ENCODE measurements at regions not wholly inside any gene's neighbourhood (a gene's known extent, or its start where the extent isn't known, plus 50 kb on each side); places are given as distances from the start of the nearest gene placed in this dataset.

GRCh38 chr9:18317896-18318295 lies 156.1 kb upstream of the ADAMTSL1 start:
- Histone ChIP-seq H3K23ac (ENCODE audit: insufficient read length, low read depth, low read length) (no peak overlapping the region), H3K4ac (ENCODE audit: low read depth, low read length) (no peak overlapping the region), H2AFZ (ENCODE audit: low read length) (no peak overlapping the region), H3K4me1 (ENCODE audit: insufficient read depth, low read length) (no peaks in the 10 kb centered on the region), H3K27me3 (ENCODE audit: insufficient read depth, low read length) (no peaks in the 10 kb centered on the region), H3K14ac (ENCODE audit: insufficient read depth, low read length) (no peak overlapping the region), H2BK5ac (ENCODE audit: insufficient read length, low read length) (no peak overlapping the region), H4K8ac (replicated peaks; ENCODE audit: insufficient read length, low read depth, low read length) (no peak overlapping the region), H2BK120ac (ENCODE audit: low read depth, low read length, poor library complexity, severe bottlenecking) (no peak overlapping the region), H3K4me2 (ENCODE audit: insufficient read depth, insufficient read length, low read length) (no peak overlapping the region), H2AK5ac (ENCODE audit: insufficient read length, low read length) (no peak overlapping the region), H3K56ac (ENCODE audit: insufficient read length, low read depth, low read length) (no peak overlapping the region), H3K23me2 (ENCODE audit: insufficient read length, low read depth, low read length, poor library complexity, severe bottlenecking) (no peaks in the 10 kb centered on the region), H3K18ac (ENCODE audit: insufficient read length, low read depth, low read length) (no peak overlapping the region), H2BK12ac (ENCODE audit: insufficient read length, low read depth, low read length) (no peak overlapping the region), H4K91ac (ENCODE audit: insufficient read length, low read depth, low read length) (no peak overlapping the region), H2BK20ac (ENCODE audit: low read depth, low read length, poor library complexity, severe bottlenecking) (no peak overlapping the region), H3K27ac (ENCODE audit: insufficient read length, low read depth, low read length) (no peak overlapping the region), H2BK15ac (ENCODE audit: low read depth, low read length) (no peak overlapping the region), H4K5ac (ENCODE audit: insufficient read length, low read depth, low read length) (no peak overlapping the region), H3K9me3 (ENCODE audit: control insufficient read depth, low read depth, low read length) (no peaks in the 10 kb centered on the region), H3K79me1 (ENCODE audit: insufficient read depth, low read depth, low read length, poor library complexity, severe bottlenecking) (no peaks in the 10 kb centered on the region), H3K9ac (ENCODE audit: extremely low read depth, insufficient read length, low read length) (no peak overlapping the region), H4K20me1 (ENCODE audit: control insufficient read depth, insufficient read depth, insufficient read length) (no peaks in the 10 kb centered on the region), H3K79me2 (ENCODE audit: insufficient read depth, low read length) (no peaks in the 10 kb centered on the region), H3T11ph (ENCODE audit: low read length) (no peak overlapping the region)
- Mint-ChIP-seq H3K27ac (no peak overlapping the region), H3K27me3 (ENCODE audit: low read depth) (no peaks in the 10 kb centered on the region; the same call in 1 of the 2 replicates), H3K36me3 (ENCODE audit: insufficient read depth in 1 of 3, low read depth in 3 of 3) (peaks cover 8 to 14% (median 10%) of the 10 kb centered on the region in 3 experiments; a peak in 6 of 7 replicates), H3K4me3 (no peak overlapping the region), H3K4me1 (no peaks in the 10 kb centered on the region), H3K9me3 (peaks cover 18 to 23% of the 10 kb centered on the region in 2 experiments)
- WGBS (ENCODE audit: extremely low coverage, insufficient read length, low lambda C conversion rate), result no CpG with 5 or more reads among the region's 1 CpG
- no peak for DNase-seq
- no peak for TF ChIP-seq CTCF (conservative IDR thresholded peaks at IDR 0.05)
